ENCODE measurements at regions not wholly inside any gene's neighbourhood (a gene's known extent, or its start where the extent isn't known, plus 50 kb on each side); places are given as distances from the start of the nearest gene placed in this dataset.

GRCh38 chr4:28221536-28221935 lies 1360.9 kb downstream of the STIM2 start:
- TF ChIP-seq CTCF (conservative IDR thresholded peaks at IDR 0.05; ENCODE audit: low read depth in 2 of 2): no peak
- TF ChIP-seq ETS1 (IDR thresholded peaks at IDR 0.05): no peak
- TF ChIP-seq STAT1 (IDR thresholded peaks at IDR 0.05; ENCODE audit: unreplicated experiment): no peak
- no peak for TF ChIP-seq REST (IDR thresholded peaks at IDR 0.05; ENCODE audit: unreplicated experiment)
- no peak for TF ChIP-seq POLR2AphosphoS5 (IDR thresholded peaks at IDR 0.05; ENCODE audit: low read depth)
